ENCODE measurements at regions not wholly inside any gene's neighbourhood (a gene's known extent, or its start where the extent isn't known, plus 50 kb on each side); places are given as distances from the start of the nearest gene placed in this dataset.

DNA sequence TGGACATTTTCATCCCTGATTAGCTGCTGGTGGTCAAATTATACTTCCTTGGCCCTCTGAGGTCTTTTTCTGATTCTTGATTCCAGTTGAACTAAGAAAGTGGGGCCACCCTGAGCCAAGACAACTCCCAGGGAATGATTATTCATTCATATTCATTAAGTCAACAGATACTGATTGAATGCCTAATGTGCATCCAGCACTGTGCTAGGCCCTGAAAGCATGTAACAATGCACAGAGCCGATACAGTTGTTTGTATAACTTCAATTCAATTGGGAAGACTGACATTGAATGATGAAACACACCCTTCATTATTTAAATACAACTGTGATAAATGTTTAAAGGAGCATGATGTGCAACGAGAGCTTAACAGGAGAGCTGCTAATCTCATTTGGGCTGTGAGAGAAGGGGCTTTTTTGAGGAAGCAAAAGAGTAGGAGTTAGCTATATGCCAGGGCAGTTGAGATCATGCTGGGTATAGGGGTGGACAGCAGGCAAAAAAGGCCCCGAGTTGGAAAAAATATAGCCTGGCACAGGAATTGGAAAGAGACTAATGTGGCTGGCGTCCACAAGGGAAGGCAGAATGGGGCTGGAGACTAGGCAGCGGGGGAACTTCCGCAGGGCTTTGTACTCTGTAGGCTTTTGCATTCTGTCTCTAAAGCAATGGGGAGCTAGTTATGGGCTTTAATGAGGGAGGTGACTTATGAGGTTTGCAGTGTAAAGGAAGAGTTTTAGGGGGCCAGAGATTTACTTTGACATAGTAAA, 57.2 kb upstream of the ACVR1 start:
- no peak for DNase-seq

DNA sequence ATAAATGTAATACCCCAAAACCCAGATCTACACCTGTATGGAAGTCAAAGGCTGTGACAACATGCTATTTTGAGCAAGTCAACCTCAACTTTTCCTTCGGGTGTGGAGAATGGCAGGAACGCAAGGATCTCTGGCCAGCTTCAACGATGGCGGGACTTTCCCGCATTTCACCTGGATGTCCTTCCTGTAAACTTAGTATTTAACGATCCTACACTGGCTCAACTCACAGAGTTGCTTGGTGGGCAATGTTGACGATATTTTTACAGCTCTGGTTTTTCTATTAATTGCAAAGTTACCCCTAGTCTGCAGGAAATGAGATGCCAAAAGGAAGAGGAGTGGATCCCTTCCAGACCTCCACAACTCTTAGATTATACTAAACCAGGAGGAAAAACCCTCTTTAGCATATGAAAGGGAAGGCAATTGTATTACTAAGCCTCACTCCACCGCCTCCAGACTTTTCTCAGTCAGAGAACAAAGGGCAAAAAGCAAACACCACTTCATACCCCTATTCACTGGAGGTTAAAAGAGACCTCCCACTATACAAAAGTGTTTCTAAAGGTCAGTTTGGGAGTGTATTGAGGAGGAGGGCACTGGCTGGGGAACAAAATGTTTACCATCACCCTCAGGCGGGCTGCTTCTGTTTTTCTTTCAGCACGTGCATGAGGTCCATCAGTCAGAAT, 56.5 kb upstream of the ACVR1 start:
- DNase-seq: no peak

DNA sequence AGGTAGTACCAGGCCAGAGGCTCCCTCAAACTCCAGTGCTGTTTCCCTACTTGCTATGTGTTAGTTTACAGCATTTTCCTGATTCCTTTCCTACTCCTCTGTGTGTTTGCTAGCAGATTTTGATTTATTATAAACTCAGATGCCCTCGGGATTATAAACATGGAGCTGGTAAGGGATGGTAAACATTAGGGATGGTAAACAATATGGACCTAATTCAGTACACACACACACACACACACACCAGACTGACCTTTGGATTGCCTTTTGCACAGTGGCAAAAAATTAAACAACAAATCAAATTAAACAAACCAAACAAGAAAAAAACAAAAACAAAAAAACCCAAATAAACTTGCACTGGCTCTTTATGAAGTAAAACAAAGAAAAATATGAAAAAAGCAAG, 55.4 kb upstream of the ACVR1 start:
- DNase-seq: no peak

DNA sequence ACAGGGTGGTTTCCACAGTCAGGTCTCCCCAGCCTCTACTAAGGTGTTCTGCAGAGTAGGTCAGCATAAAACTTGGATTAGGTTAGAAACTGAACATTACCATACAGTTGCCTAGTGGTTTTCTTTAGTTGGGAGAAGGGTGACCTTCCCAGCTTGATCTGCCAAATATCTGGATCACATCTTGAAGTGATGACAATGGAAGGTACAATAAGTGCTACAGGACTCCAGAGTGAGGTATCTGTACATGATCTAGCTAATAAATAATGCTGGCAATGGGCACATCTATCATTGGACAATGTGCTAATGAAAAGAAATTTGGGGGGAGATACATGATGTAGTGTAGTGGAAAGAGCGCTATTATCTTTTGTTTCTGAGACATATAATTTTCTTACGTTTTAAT, 54.6 kb upstream of the ACVR1 start:
- no peak for DNase-seq

DNA sequence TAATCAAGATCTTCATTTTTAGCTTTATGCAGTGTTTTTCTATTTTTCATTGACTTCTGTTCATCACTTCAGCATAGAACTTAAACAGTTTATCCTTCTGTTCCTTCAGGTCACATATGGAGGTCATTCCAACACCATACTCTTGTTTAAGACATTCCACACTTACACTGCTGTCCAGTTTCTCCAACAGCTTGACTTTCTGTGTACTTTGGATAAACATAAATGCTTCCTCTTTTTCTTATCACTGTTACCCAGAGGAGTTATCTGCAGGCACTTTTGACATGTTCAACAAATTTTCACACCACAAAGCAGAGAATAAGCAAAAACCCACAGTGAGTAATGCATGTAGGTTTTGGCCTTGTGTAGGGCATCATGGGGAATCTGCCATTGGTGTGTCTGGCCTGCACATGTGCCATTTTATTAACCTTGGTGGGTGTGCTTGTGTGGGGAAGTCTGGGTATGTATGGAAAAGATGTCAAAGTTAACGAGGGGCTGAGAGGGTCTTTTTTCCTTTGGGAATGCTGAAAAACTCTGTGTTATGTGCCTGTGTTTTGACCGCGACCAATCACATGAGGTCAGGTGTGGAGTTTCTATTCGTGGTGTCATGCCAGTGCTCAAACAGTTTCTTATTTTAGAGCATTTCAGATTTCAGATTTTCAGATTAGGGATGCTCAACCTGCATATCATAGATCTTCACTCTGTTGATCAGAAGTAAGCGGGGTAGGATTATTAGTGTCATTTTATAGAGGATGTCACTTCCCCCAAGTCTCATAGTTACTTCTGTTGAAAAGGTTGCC, 53.9 kb upstream of the ACVR1 start:
- DNase-seq: no peak

DNA sequence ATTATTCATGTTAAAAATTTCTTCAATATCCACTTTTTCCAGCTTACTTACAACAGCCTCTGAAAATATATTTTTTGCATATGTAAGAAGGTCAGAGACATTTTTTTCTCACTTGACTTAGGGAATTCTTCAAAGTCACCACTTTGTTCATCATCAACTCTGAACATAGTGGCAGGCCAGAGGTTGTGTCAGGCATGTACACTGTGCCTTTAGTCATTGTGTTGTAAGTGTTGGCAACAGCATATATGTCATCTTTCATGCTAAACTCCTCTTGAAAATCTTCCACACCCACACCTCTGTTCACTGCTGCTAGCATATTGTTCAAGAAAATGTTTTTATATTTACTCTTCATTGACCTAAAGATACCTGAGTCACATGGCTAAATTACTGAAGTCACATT, 52.2 kb upstream of the ACVR1 start:
- DNase-seq: no peak

DNA sequence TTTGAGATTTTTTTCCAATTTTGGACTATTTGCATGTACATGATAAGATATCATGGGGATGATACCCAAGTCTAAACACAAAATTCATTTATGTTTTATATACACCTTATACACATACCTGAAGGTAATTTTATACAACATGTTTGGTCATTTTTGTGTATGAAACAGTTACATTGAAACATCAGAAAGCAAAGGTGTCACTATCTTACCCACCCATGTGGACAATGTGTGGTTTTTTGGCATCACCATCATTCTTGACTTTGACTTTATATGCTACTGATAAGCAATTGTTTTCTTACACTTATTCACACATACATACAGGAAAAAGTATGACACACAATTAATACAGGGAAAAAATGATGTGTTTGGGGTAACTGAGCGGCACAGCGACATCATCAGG, 51.0 kb upstream of the ACVR1 start:
- DNase-seq: no peak
